ENCODE measurements at regions not wholly inside any gene's neighbourhood (a gene's known extent, or its start where the extent isn't known, plus 50 kb on each side); places are given as distances from the start of the nearest gene placed in this dataset.
"Not testable (repeated sequence)": the region's sequence is repeated elsewhere in the genome, so short reads cannot be mapped to it uniquely, and the experiment has no call there.

GRCh38 chr16:85513180-85513579, 99.9 kb upstream of the GSE1 start:
- DNase-seq = no peak

GRCh38 chr16:85513649-85514048, 99.5 kb upstream of the GSE1 start:
- no peak for DNase-seq

DNA sequence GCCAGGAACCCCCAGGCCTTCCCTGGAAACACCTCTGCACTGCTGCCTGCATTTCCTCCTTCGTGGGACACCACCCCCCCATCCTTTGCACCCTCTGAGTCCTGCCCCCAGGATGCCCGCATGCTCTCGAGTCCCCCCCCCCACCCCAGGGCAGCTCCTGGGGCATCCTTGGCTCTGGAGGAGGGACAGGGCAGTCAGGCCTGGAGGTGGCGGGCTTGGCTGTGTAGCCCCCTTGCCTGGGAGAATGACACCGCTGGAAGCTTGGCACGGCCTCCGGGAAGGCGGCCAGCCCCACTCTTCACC, 98.9 kb upstream of the GSE1 start:
- no peak for DNase-seq

GRCh38 chr16:85514598-85515318, 98.4 kb upstream of the GSE1 start:
- DNase-seq = no peak

GRCh38 chr16:85515319-85515745, 97.8 kb upstream of the GSE1 start:
- DNase-seq = no peak

DNA sequence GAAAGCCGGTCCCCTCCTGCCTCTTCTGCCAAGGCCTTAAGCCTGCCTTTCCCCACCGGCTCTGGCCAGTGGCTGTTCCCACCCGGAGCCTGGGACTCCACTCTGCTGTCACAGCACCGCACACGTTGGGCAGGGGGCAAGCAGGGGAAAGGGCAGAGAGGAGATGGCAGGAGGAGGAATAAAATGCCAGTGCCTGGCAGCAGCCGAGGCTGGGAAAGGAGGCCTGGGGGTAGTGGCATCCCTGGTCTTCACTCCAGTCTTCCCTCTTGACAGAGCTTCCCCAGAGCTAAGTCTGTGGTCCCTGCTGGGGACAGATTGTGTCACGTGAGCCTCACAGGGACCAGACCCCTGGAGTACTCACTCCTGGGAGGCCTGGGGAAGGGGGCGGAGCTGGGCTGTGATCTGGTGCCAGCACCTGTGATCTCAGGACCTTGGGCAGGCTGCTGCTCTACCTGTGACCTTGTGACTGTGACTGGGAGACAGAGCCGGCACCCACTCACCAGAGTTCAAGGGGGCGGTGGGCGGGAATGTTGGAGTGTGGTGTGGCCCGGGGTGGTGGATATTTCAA, 97.2 kb upstream of the GSE1 start:
- DNase-seq = no peak

GRCh38 chr16:85517154-85517553, 96.0 kb upstream of the GSE1 start:
- no peak for DNase-seq

DNA sequence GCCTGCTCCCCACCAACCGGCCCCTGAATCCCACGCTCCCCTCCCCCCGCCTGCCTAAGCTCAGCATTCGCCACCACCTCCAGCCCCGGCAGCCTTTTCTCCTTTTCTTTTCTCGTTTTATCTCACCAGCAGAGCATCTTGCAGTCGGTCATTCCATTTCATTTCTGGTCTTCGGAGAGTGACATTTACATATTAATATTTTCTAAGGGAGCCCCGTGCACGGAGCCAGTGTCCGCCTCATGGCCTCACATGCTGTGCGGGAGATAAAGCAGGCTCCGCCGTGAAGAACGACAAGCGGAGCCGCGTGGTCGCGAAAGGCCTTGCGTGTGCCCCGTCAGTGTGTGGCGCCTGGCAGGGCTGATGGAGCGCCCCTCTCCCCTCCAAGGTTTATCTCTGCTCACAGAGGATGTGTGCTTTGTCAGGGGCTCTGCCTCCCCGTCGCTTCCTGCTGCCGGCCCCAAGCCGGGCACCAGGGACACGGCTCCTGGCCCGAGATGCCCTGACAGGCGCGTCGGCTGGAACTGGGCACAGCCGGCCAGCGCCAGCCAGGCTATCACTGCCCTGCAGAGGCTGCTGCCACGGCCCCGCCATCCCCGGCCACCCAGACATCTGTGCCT, 95.5 kb upstream of the GSE1 start:
- DNase-seq = no peak

GRCh38 chr16:85518398-85519049, 94.6 kb upstream of the GSE1 start:
- DNase-seq = no peak

- DNase-seq = not testable (repeated sequence)
Measured at GRCh38 chr16:85519050-85519440, 94.1 kb upstream of the GSE1 start.

DNA sequence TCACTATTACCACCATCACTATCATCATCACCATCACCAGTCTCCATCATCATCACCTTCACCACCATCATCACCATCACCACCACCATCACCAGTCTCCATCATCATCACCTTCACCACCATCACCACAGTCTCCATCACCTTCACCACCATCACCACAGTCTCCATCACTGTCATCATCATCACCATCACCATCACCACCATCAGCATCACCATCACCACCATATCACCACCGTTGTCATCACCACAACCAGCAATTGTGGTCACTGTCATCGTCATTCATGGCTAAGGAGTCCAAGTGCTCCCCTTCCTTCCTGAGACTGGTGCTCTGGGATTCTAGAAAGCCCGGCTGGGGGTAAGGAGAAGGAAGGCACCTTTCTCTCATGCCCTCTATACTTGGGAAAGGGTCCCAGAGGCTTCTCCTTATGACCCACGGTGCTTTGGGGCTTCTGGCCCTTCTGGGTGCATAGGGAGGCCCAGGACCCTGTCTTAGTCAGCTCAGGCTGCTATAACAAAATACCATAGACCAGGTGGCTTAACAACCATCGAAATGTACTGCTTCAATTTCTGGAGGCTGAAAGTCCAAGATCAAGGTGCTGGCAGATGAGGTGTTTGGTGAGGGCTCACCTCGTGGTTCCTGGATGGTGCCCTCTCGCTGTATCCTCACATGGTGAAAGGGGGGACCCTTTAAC, 93.4 kb upstream of the GSE1 start:
- no peak for DNase-seq

- DNase-seq = no peak
Measured at GRCh38 chr16:85520853-85521521, 92.1 kb upstream of the GSE1 start.

GRCh38 chr16:85521552-85522307, 91.4 kb upstream of the GSE1 start:
- DNase-seq = no peak

DNA sequence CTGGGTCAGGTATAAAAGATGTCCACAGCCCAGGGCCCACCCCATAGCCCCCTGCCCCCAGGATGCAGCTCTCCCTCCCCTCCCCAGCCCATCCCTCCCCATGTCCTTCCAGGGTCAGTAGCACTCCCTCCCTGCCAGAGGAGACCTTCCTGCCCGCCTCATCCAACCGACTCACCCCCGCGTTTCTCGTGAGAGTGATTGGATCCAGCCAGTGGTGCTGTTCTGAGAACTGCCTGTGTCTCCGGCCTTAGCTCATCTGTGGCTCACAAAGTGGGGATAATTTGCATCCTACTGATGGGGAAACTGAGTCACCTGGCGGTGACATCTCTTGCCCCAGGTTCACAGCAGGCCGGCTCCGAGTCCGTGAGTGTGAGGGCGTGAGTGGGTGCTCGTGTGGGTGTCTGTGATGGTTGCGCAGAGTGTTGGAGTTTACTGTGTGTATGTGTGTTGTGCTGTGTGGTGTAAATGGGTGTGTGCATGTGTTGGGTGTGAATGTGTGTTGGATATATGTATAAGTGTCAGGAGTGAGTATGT, 90.7 kb upstream of the GSE1 start:
- DNase-seq = no peak

DNA sequence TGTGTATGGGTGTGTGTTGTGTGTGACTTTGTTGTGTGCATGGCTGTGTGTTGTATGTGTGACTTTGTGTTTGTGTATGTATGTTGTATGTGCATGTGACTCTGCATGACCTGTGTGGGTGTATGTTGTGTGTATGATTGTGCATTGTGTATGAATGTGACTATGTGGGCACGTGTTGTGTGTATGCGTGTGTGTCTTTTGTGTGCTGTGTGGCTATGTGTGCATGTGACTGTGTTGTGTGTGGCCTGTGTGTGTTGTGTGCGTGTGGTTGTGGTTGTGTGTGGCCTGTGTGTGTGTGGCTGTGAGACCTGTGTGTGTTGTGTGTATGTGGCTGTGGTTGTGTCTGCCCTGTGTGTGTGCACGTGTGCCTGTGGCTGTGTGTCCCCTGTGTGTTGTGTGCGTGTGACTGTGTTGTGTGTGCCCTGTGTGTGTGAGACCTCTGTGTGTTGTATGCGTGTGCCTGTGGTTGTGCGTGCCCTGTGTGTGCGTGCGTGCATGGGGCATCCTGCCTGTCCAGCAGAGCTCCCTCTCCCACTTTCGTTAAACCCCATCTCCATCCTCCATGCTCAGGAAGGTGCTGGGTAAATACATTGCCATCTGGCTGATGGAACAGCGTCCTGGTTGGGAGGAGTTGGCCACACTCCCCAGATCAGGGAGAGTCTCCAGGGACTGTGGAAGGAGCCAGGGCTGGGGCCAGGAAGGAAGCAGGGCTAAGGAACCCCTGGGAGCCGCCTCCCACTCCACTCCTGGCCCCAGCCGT, 90.1 kb upstream of the GSE1 start:
- no peak for DNase-seq

- no peak for DNase-seq
Measured at GRCh38 chr16:85523602-85524364, 89.3 kb upstream of the GSE1 start.

DNA sequence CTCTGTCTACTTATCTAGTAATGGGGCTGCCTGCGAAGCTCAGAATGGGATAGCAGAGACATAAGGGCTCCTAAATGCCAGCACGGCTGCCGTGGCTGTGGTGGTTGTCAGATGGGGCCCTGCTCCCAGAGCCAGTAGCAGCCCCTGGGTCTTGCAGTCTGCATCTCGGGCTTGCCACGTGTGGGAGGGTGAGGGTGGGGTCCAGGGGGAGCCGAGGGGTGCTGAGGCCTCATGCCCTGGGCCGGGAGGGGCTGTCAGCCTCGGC, 88.8 kb upstream of the GSE1 start:
- no peak for DNase-seq

DNA sequence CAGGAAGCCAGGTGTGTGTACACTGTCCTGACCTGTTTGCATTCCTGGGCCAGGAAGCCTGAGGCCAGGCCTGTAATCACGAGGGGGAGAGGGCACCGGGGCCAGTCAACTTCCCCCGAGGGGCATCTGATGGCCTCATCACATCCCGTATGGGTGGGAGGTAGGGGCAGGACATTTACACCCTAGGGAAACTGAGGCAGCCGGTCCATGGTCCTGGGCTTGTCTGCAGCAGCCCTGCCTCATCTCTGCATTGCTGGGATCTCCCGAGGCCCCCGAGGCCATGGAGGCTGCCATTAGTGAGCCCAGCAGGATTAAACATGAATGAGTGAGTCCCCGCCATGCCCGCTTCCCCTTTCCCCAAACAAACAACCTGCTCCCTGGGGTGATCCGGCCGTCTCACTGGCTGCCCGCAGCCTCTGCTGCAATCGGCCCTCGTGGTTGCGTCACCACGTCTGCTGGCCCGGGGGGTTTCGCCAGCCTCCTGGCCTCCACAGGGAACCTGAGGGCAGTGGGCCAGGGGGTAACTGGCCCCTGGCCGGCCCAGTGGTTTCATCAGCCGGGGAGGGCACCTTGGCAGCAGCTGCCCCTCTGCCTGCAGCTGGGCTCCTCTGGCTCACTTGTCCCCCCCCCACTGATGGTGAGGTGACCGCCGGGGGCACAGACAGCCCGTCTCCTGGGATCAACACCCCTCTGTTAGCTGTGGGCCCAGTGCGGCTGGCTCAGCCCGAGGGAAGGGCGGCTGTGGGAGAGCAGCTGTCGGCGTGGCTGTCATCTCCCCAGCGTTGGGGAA, 88.3 kb upstream of the GSE1 start:
- peak; percentile 91 for DNase-seq

DNA sequence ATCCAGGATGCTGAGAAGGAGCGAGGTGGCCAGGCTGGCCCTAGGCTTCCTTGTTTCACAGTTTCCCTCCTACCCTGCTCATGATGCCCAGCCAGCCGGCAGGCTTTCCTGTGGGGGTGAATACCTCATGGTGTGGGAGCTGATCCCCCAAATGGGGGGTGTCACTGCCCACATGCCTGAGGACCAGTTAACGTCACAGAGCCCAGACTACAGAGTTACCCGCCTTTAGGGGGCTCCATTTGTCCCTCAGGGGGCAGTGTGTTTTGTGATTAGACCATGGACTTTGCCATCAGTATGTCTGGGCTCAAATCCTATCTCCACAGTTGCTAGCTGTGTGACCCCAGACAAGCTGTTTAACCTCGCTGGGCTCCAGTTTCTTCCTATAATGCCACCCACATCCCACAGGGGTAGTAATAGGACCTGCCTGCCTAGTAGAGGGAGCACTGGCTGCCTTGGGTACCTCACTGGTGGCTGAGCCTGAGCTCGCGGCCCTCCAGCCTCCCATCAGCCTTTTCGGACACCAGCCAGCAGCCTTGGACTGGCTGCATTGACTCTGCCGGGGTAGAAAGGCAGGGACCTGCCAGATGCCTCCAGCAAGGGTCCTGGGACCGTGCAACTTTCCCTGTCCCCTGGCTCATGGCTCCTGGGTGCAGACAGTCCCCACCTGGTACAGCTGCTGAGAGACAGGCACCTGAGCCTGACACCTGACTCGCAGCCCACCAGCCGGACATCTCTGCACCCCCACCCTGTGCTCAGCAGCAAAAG, 87.5 kb upstream of the GSE1 start:
- peak; percentile 79 for DNase-seq

Data from suppressor macrophage treated with lipopolysaccharide for 4 hours (primary cell).